HG02759 (cell line): ENCODE measurements at regions not wholly inside any gene's neighbourhood (a gene's known extent, or its start where the extent isn't known, plus 50 kb on each side); places are given as distances from the start of the nearest gene placed in this dataset.
A peak's percentile ranks its signal among the peaks of the same experiment; 100 is the strongest.

ENCODE experiments used
- ATAC-seq: cut with Tn5 transposase; IDR thresholded peaks from one replicate; pipeline ENCODE4 v1.9.1; 2021; ENCODE audit warnings: mild to moderate bottlenecking, moderate library complexity; ENCODE audit not compliant: unreplicated experiment

DNA sequence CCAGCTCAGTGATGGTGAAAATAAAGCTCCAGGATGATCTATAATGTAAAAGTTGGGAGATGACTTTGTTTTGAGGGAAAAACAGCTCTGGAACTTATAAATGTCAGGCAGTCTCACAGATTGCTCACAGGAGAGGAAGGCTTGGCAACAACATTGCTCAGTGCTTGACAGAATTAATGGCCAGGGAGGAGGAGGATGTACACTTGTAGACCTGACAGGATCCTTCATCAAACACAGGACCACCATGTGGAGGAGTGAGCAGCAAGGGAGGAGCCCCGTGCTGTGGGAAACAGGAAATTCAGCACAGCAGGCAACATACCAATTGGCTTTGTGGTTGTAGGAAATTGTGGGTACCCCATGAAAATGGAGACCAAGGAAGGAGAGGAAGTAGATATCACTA, 291.8 kb upstream of the CAMK1G start:
- ATAC-seq = no peak

DNA sequence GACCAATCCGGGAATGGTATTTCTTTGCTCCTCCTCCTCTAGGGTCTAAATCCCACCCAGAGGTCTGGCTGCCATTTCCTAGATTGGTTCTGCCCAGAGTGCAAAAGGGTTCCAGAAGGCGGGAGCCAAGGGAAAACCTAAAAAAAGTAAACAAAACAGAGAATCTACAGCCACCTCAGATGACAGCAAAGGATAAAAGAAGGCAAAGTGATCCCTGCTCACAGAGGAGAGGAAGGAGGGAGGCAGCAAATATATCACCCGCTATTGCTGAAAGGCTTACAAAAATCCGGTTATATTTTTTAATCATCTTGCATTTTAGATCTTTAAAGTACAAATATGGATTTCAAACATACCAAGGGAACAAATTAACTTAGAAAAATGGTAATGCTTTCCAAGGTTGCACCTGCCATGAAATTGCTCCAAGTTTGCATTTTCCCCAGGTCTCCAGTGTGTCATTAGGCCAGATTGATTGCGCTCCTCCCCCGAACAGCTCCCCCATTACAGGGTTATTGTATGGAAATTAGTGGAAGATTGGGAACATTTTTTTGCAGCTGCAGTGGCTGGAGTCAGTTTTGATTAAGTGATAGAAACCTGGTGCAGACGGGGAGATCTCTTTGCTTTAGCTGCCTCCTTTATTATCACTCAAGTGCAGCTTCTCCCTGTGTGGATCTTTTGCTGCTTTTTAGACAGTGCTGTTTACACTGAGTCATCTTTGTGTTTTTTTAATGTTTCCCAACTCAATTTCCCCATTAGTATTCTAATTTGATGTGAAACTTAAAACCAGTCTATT, 280.5 kb upstream of the CAMK1G start:
- ATAC-seq = no peak

DNA sequence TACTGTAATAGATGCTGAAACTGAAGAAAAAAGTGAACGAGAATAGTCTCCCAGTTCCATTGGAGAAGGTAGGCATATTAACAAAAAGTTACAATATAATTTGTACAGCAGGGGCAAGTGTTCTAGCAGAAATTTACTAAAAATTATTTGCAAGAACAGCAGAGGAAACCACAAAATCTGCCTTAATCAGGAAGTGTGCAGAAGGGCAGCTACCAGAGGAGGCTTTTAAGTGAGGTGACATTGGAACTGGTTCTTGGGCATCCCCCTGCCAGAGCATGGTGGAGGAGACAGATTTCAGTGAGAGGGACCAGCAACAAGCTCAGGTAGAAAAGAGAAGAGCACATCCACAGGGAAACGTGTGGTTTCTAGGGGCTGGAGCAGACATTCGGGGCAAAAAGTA, 279.3 kb upstream of the CAMK1G start:
- ATAC-seq = no peak

DNA sequence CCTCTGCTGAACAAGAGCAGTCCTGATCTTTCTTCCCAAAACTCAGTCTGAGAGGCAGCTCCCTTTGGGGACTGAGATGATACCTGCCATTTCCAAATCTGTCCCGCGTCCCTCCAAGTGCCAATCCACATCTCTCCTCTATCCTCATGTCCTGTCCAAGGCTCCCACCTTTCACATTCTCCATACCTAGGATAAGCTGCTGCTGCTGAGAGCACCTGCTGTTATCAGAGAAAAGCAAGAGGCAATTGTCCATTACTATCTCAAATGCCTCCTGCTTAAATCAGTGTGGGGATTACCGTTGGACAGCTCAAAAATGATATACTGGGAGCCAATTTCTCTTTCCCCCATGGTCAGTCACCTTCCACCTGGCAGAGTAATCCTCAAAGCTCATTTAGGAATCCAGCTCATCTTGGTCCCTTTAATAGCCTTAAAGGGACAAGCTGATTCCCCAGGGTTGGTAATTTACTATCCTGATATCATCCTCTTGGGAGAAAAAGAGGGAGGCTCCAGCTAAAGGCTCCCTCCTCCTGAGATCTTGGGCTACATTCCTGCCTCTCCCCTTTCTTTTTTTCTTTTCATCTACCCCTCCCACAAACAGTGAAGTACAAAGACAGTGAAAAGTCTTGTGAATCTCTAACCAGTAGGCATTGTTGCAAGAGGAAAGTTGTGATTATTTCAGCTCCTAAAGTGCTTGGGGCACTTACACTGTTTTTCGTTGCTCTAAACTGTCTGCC, 278.1 kb upstream of the CAMK1G start:
- no peak for ATAC-seq

DNA sequence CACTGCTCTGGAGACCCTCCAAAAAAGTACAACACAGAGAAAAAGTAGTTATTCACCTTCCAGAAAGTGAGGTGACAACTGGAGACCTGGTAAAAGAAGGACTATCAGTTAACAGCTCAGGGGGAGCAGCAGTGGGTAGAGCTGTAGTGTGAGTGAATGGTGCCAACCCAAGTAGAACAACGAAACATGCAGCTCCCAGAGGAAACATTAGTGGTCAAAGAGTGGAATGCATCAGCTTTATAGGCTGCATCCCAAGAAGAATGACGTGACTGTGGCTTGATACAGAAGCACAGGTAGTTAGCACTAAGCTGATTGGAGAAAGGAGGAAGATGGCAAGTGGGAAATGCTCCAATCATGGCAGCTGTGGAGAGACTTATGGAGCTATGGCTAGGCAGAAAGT, 275.7 kb upstream of the CAMK1G start:
- ATAC-seq = no peak

DNA sequence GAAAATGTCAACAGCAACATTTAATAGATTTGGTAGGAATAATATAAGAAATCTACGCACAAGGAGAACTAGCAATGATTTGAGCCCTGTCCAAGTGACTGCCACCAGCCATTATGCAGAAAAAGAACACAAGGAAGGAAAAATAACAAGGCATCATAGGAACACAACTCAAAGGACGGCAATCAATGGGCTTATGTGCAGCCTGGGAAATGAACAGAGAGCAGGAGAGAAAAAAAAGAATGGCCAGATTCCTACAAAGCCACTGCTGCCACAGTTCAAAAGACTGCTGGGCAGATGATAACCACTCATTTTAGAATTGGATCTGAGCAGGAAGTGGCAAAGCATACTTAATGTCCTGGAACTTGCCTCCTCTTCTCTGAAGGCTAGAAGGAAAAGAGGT, 274.3 kb upstream of the CAMK1G start:
- no peak for ATAC-seq

DNA sequence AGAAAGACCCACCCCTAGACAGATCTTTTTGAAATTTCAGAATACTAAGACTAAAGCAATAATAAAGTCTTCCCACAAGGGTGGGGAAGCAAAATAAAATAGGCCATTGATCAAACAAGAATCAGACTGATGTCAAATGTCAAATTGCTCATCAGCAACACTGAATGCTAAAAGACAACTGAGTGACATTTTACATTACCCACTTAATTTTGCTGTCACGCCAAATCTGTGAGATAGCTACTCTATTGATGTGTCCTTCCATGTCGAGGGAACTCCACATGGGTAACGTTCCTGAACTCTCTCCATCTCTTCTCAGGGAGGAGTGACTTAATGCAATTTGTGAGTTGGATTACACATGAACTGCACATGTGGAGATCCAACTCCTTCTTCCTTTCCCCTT, 271.7 kb upstream of the CAMK1G start:
- no peak for ATAC-seq

DNA sequence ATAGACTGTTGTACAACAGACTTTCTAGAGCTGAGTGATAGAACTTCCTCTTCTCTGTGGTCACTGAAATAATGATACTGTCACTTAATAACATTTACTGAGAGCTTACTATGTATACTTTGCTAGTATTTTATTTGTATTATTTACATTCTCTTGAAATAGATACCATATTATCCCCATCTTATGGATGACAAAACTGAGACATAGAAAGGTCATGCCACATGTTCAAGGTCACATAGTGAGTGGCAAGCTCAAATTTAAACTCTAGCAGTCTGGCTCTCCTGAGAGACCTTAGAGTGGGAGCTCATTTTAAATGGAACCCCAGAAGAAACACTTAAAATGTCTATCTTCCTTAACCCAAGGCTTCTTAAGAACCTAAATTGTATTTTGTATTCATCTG, 266.6 kb upstream of the CAMK1G start:
- ATAC-seq = no peak

DNA sequence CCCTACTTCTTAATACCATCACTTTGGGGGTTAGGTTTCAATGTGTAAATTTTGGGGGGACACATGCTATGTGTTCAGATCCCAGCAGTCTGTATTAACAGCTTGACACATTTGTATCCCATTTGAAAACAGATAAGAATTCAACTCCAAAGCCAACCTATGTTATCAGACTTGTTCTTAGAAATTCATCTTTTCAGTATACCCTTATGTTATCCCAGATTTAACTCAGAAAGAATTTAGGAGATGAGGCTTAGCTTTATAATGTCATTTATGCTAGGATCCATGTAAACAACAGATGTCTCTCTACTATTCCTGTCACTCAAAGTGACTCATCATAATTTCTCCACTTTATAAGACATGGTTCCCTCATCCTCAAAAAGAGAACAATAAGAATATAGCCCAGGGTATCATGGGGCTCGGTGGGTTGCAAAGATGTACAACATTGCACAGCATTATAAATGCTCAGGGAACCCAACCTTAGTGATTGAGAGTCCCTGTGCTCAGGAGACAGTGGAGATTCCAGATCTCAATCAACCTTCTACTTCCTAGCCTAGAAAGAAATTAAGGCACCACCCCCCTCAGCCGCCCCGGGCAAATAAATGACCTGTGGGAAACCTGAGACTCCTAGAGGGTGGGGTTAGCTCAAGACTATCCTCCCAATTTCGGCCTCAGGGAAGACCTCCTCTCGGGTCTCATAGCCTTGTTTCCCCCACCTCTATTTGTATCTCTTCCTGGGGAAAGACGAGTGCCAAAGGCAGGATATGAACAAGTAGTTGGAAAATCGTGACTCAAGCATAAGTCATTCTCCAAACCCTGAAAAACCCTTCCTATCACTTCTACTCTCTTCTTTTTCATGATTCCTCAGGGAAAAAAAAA, 265.1 kb upstream of the CAMK1G start:
- no peak for ATAC-seq

DNA sequence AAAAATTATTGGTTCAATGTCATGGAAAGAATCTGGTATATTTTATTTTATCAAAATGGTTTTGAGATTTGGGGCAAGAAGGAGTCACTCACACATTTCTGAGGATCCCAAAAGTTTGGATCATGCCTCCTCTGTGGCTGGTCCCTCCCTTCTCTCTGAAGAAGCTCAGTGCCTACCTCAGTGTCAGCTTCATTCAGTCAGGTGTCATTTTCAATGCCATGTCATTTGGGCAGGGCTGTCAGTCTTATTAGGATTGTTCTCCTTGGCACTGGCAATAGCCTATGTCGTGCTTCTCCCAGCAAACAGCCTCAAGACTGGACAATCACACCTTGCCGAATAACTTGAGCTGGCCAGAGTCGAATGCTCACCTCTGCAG, 264.5 kb upstream of the CAMK1G start:
- no peak for ATAC-seq

GRCh38 chr1:209319549-209319948, 264.0 kb upstream of the CAMK1G start:
- ATAC-seq = no peak

DNA sequence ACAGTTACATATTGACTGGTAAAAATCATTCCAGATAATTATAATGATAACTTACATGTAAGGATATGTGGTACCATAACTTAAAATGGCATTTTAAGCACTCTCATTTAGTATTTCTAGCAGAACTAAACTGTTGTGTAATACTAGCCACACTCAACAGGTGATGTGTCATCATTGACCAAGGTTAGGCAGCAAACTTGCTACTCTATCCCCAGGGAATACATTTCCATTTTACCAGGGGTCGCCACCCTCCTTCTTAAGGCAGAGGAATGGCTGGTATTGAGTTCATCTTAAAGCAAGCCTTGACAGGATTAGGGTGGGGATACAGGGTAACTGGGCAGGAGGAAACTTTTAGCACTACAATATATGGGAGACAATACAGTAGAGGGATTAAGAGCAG, 259.8 kb upstream of the CAMK1G start:
- no peak for ATAC-seq

DNA sequence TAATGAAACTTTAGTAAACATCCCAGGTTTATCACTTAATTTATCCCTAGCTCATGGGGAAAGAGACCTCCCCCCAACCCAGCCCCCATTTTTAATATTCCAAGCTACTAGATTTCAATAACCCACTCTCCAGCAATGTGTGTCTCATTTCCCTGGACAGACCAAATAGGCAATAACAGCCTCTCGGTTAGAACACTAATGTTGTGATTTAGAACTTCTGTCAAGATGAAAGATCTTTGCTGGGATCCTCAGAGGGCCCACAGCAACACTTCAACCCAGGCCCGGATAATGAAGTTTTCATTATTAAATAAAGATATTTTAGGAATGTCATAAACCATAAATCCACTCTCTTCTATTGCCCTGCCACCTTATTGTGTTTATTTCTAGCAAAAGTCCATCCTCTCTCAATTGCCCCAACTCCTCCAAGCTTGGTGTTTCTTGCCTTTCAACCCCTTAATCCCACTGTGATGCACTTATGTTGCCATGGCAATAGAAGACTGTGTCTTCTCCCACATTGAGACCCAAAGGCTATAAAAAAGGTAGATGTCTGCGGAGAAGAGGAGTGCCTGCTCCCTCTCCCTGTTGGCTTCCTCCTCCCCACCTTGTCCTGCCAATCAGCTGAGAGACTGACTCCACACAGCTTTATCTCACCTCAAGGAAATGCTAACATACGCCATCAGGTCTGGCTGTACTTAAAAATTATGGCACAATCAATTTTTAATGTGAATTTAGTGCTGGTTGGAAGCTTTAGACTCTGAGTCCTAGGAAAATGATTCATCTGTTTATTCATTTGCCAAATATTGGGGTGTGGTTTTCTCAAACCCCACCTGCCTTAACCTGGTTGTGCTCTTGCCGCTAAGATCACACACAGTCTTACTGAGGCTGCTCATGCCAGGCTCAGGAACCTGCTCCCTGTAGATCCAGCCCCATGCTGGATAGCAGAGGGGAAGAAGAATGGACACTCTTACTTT, 258.3 kb upstream of the CAMK1G start:
- ATAC-seq = no peak

GRCh38 chr1:209326076-209326475, 257.4 kb upstream of the CAMK1G start:
- ATAC-seq = no peak

- ATAC-seq = no peak
Measured at GRCh38 chr1:209326831-209327230, 256.7 kb upstream of the CAMK1G start.

GRCh38 chr1:209328196-209328595, 255.3 kb upstream of the CAMK1G start:
- ATAC-seq = no peak

GRCh38 chr1:209335178-209335577, 248.3 kb upstream of the CAMK1G start:
- peak; percentile 80 for ATAC-seq

DNA sequence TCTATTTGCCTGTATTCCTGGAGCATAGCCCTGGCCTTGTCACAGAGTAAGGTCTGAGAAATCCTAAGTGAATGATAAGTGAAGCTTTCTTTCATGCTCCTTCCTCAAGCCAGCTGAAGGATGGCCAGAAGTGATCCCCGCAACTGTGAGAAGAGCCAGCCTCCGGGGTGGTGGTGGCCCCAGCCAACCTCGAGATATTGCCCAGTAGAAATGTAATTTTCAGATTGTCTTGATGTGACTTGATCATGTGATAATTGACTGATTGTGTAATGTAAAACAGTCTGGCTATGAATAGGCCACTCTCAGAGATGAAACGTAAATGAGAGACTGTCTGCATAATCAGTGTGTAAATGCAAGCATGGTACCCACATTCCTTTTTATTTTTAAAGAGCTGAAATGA, 242.4 kb upstream of the CAMK1G start:
- ATAC-seq = no peak

- ATAC-seq = no peak
Measured at GRCh38 chr1:209341673-209342420, 241.7 kb upstream of the CAMK1G start.
